Fibroblast of skin of abdomen (primary cell): ENCODE measurements at regions not wholly inside any gene's neighbourhood (a gene's known extent, or its start where the extent isn't known, plus 50 kb on each side); places are given as distances from the start of the nearest gene placed in this dataset.
"Not testable (repeated sequence)": the region's sequence is repeated elsewhere in the genome, so short reads cannot be mapped to it uniquely, and the experiment has no call there.

Source experiments
- DNase-seq: peaks from one replicate; pipeline ENCODE4 v3.0.0-alpha.2; 2013

GRCh38 chr16:65754820-65755691 is 611.4 kb upstream of the CDH5 start:
- peak; percentile 76 for DNase-seq

GRCh38 chr16:65752522-65752844 is 614.0 kb upstream of the CDH5 start:
- no peak for DNase-seq

GRCh38 chr16:65751622-65752521 is 614.6 kb upstream of the CDH5 start:
- DNase-seq, result no peak

GRCh38 chr16:65749506-65749905 is 617.0 kb upstream of the CDH5 start:
- DNase-seq, result no peak

- DNase-seq, result no peak
Measured at GRCh38 chr16:65746941-65747340, 619.5 kb upstream of the CDH5 start.

GRCh38 chr16:65745201-65745708 is 621.2 kb upstream of the CDH5 start:
- no peak for DNase-seq

GRCh38 chr16:65744401-65744800 is 622.1 kb upstream of the CDH5 start:
- no peak for DNase-seq

GRCh38 chr16:65743558-65743957 is 621.7 kb upstream of the CDH11 start:
- DNase-seq, result no peak

- peak; percentile 17 for DNase-seq
Measured at GRCh38 chr16:65740711-65741110, 618.8 kb upstream of the CDH11 start.

GRCh38 chr16:65739518-65739917 is 617.7 kb upstream of the CDH11 start:
- no peak for DNase-seq

- DNase-seq, result no peak
Measured at GRCh38 chr16:65737831-65738230, 616.0 kb upstream of the CDH11 start.

- not testable (repeated sequence) for DNase-seq
Measured at GRCh38 chr16:65735615-65736014, 613.8 kb upstream of the CDH11 start.

- no peak for DNase-seq
Measured at GRCh38 chr16:65733721-65734120, 611.9 kb upstream of the CDH11 start.

- peak; percentile 62 for DNase-seq
Measured at GRCh38 chr16:65731833-65732232, 610.0 kb upstream of the CDH11 start.

GRCh38 chr16:65728652-65729051 is 606.8 kb upstream of the CDH11 start:
- no peak for DNase-seq

- no peak for DNase-seq
Measured at GRCh38 chr16:65728167-65728566, 606.3 kb upstream of the CDH11 start.

- no peak for DNase-seq
Measured at GRCh38 chr16:65727534-65728137, 605.8 kb upstream of the CDH11 start.

- peak; percentile 41 for DNase-seq
Measured at GRCh38 chr16:65725156-65725845, 603.4 kb upstream of the CDH11 start.

- DNase-seq, result no peak
Measured at GRCh38 chr16:65722429-65722828, 600.6 kb upstream of the CDH11 start.

GRCh38 chr16:65717846-65718245 is 596.0 kb upstream of the CDH11 start:
- no peak for DNase-seq

GRCh38 chr16:65716737-65717700 is 595.2 kb upstream of the CDH11 start:
- peak; percentile 89 for DNase-seq
